Brain pericyte (primary cell): ENCODE measurements at regions not wholly inside any gene's neighbourhood (a gene's known extent, or its start where the extent isn't known, plus 50 kb on each side); places are given as distances from the start of the nearest gene placed in this dataset.

Experiments used
- DNase-seq: peaks from one replicate; pipeline ENCODE4 v3.0.0-alpha.2; 2012; ENCODE audit warnings: low read depth, low spot score

- no peak for DNase-seq
These were observed 170.7 kb downstream of the NEBL start for GRCh38 chr10:20726381-20726780.

- DNase-seq = no peak
These were observed 182.1 kb downstream of the NEBL start for GRCh38 chr10:20714979-20715378.

GRCh38 chr10:20714518-20714917 lies 182.6 kb downstream of the NEBL start:
- DNase-seq = no peak

- DNase-seq = no peak
These were observed 183.7 kb downstream of the NEBL start for GRCh38 chr10:20713420-20713819.

GRCh38 chr10:20712774-20713173 lies 184.3 kb downstream of the NEBL start:
- DNase-seq = no peak

GRCh38 chr10:20709708-20710107 lies 187.4 kb downstream of the NEBL start:
- DNase-seq = no peak

GRCh38 chr10:20708305-20708704 lies 188.8 kb downstream of the NEBL start:
- no peak for DNase-seq

- no peak for DNase-seq
These were observed 189.9 kb downstream of the NEBL start for GRCh38 chr10:20707251-20707650.

- DNase-seq = no peak
These were observed 198.3 kb downstream of the NEBL start for GRCh38 chr10:20698837-20699236.

- DNase-seq = no peak
These were observed 202.8 kb downstream of the NEBL start for GRCh38 chr10:20694296-20694695.

- no peak for DNase-seq
These were observed 208.1 kb downstream of the NEBL start for GRCh38 chr10:20688797-20689544.

GRCh38 chr10:20686015-20686635 lies 211.0 kb downstream of the NEBL start:
- no peak for DNase-seq

- no peak for DNase-seq
These were observed 211.6 kb downstream of the NEBL start for GRCh38 chr10:20685462-20685861.

- no peak for DNase-seq
These were observed 213.8 kb downstream of the NEBL start for GRCh38 chr10:20683345-20683744.

GRCh38 chr10:20682782-20683181 lies 214.3 kb downstream of the NEBL start:
- no peak for DNase-seq

GRCh38 chr10:20677340-20677739 lies 219.8 kb downstream of the NEBL start:
- DNase-seq = no peak

GRCh38 chr10:20674926-20675325 lies 222.2 kb downstream of the NEBL start:
- no peak for DNase-seq

GRCh38 chr10:20673175-20673574 lies 223.9 kb downstream of the NEBL start:
- DNase-seq = no peak

- DNase-seq = no peak
These were observed 224.4 kb downstream of the NEBL start for GRCh38 chr10:20672741-20673140.

GRCh38 chr10:20670579-20670978 lies 226.5 kb downstream of the NEBL start:
- DNase-seq = no peak

GRCh38 chr10:20668985-20669384 lies 228.1 kb downstream of the NEBL start:
- no peak for DNase-seq

- no peak for DNase-seq
These were observed 234.4 kb downstream of the NEBL start for GRCh38 chr10:20662742-20663141.

- no peak for DNase-seq
These were observed 237.9 kb downstream of the NEBL start for GRCh38 chr10:20659225-20659624.
